Hippocampal formation (tissue), 2 donors: ENCODE measurements at regions not wholly inside any gene's neighbourhood (a gene's known extent, or its start where the extent isn't known, plus 50 kb on each side); places are given as distances from the start of the nearest gene placed in this dataset.
"Not testable (repeated sequence)": the region's sequence is repeated elsewhere in the genome, so short reads cannot be mapped to it uniquely, and the experiment has no call there.

Source experiments
- DNase-seq, 2 donors: peaks; one replicate each; lab custom pipeline; 2025; lab: John Stamatoyannopoulos, UW

DNA sequence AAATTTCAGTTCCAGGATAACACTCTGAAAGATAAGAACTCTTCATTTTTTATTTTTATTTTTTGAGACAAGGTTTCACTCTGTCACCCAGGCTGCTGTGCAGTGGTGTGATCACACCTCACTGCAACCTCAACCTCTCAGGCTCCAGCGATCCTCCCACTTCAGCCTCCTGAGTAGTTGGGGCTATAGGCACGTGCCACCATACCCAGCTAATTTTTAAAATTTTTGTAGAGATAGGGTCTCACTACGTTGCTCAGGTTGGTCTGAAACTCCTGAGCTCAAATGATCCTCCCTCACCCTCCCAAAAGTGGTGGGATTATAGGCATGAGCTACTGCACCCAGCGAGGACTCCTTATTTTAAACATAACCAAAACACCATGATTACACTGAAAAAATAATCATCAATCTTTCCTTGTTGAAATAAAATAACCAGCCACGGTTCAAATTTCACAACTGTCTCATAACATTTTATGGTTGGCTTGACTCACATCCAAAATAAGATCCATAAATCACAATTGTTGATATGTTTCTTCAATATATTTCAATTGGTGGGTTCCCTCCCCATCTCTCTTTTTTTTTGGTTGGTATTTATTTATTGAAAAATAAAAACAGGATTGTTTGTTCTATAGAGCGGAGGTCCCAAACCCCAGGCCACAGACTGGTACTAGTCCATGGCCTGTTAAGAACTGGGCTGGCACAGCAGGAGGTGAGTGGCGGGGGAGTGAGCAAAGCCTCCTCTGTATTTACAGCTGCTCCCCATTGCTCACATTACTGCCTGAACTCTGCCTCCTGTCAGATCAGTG, 60.1 kb upstream of the FAM171A1 start:
- no peak for DNase-seq

DNA sequence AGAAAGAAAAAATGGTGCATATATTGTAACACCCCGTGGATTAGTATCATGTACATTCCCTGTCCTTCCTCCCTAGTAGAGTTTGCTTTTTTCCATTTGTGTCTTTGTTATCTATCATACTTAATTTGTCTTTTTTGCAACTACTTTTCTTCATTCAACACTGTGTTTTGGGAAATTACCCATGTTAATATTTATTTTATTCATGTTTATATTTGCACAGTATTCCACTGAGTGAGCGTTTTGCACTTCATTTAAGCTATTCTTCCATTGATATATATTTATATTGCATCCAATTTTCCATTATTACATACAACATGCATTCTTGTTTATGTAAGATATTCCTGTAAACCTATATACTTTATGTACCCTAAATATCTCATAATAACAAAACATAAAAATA, 57.6 kb upstream of the FAM171A1 start:
- no peak for DNase-seq

DNA sequence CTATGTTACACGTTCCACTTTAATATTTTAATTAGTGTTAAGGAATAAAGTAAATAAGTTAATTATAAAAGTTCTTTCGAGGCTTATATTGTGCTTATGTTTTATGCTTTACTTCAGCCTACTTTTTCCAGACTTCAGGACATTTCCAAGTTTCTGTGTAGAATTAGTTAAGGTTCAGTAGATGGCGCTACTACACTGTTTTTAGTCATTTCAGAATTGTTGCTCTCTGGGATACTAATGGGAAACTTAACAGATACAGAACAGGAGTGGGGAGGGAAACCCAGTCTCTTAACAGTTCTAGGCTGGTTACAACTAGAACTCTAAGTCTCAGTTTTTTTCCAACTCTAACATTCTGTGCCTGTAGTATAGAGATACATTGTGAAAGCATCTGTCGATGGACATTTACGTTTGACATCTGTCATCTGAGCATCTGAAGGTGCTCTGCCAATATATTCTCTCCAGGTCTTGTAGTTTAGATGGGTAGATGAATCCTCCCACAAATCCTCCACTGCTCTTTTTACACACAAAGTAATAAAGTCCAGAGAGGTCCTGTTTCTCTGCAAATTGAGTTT, 56.8 kb upstream of the FAM171A1 start:
- peak in 1 of 2 donors; percentile 61 for DNase-seq

DNA sequence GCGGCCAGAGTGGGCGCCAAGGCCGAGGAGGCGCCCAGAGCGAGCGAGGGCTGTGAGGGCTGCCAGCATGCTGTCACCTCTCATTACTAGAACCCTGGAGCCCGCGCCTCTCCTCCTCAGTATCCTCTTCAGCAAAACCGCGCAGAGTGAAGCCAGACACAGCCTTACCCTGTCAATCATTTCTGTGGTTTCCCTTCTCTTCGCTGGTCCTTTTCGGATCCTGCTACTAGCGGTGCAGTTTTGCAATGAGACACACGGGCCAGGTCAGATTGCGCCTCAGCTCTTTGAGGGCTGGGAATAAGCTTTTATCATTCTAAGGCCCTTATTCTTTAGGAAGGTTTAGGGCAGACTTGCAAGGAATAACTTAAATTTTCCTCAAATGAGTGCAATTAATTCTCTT, 55.5 kb upstream of the FAM171A1 start:
- DNase-seq, result no peak

DNA sequence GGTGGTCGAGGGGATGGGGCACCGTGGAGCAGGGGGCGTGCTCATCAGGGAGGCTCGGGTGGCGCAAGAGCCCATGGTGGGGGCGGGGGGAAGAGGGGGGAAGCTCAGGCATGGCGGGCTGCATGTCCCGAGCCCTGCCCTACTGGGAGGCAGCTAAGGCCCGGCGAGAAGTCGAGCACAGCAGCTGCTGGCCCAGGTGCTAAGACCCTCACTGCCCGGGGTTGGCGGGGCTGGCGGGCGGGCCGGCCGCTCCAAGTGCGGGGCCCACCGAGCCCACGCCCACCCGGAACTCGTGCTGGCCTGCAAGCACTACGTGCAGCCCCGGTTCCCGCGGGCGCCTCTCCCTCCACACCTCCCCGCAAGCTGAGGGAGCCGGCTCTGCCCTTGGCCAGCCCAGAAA, 55.0 kb upstream of the FAM171A1 start:
- no peak for DNase-seq

DNA sequence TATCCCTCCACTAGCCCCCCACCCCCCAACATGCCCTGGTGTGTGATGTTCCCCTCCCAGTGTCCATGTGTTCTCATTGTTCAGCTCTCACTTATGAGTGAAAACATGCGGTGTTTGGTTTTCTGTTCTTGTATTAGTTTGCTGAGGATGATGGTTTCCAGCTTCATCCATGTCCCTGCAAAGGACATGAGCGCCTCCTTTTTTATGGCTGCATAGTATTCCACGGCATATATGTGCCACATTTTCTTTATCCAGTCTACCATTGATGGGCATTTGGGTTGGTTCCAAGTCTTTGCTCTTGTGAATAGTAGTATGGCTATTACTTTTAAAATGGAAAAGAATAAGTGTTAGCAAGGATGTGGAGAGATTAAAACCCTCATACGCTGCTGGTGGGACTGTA, 50.8 kb upstream of the FAM171A1 start:
- DNase-seq, result not testable (repeated sequence)
